Body of pancreas (tissue), 4 donors: ENCODE measurements at regions not wholly inside any gene's neighbourhood (a gene's known extent, or its start where the extent isn't known, plus 50 kb on each side); places are given as distances from the start of the nearest gene placed in this dataset.

Experiments used
- POLR2A ChIP-seq, 3 donors: fragments of 450-650 bp; IDR thresholded peaks; one replicate each; pipeline ENCODE4 v1.6.1; 2016; ENCODE audit warnings: antibody characterized with exemption in 3 of 3, mild to moderate bottlenecking in 2 of 3
- TF ChIP-seq, protein P1 (sequence below), 7 experiments: fragments of 450-650 bp in 4 of 7; fragments of 200-600 bp in 3 of 7; sonication (generic) in 3 of 7; IDR thresholded peaks; one replicate each; pipeline ENCODE4 v1.5.1; 2016 to 2019; ENCODE audit warnings: antibody characterized with exemption in 7 of 7

DNA sequence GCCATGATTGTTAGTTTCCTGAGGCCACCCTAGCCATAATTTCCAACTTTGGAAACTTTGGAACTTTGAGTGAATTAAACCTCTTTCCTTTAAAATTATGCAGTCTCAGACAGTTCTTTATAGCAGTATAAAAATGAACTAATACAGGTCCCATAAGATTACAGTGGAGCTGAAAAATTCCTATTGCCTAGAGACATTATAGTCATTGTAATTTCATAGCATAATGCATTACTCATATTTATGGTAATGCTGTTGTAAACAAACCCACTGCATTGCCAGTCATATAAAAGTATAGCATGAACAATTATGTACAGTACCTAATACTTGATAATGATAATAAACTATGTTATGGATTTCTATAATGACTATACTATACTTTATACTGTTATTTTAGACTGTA, 88.0 kb upstream of the TMEM229A start:
- TF ChIP-seq POLR2A (IDR thresholded peaks at IDR 0.05): no peak
- TF ChIP-seq, protein P1, sequence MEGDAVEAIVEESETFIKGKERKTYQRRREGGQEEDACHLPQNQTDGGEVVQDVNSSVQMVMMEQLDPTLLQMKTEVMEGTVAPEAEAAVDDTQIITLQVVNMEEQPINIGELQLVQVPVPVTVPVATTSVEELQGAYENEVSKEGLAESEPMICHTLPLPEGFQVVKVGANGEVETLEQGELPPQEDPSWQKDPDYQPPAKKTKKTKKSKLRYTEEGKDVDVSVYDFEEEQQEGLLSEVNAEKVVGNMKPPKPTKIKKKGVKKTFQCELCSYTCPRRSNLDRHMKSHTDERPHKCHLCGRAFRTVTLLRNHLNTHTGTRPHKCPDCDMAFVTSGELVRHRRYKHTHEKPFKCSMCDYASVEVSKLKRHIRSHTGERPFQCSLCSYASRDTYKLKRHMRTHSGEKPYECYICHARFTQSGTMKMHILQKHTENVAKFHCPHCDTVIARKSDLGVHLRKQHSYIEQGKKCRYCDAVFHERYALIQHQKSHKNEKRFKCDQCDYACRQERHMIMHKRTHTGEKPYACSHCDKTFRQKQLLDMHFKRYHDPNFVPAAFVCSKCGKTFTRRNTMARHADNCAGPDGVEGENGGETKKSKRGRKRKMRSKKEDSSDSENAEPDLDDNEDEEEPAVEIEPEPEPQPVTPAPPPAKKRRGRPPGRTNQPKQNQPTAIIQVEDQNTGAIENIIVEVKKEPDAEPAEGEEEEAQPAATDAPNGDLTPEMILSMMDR (IDR thresholded peaks at IDR 0.05): no peak
